NT2/D1 (cell line): ENCODE measurements at regions not wholly inside any gene's neighbourhood (a gene's known extent, or its start where the extent isn't known, plus 50 kb on each side); places are given as distances from the start of the nearest gene placed in this dataset.

Source experiments
- SUZ12 ChIP-seq: IDR thresholded peaks from 2 replicates; pipeline ENCODE4 v1.6.1; 2011; ENCODE audit not compliant: insufficient read length, insufficient read depth; ENCODE audit errors: extremely low read depth
- YY1 ChIP-seq: IDR thresholded peaks from 2 replicates; pipeline ENCODE4 v1.6.1; 2011; ENCODE audit not compliant: insufficient read length, insufficient read depth
- ZNF274 ChIP-seq: IDR thresholded peaks from 2 replicates; pipeline ENCODE4 v1.6.1; 2011; ENCODE audit warnings: mild to moderate bottlenecking, low read depth, low read length

DNA sequence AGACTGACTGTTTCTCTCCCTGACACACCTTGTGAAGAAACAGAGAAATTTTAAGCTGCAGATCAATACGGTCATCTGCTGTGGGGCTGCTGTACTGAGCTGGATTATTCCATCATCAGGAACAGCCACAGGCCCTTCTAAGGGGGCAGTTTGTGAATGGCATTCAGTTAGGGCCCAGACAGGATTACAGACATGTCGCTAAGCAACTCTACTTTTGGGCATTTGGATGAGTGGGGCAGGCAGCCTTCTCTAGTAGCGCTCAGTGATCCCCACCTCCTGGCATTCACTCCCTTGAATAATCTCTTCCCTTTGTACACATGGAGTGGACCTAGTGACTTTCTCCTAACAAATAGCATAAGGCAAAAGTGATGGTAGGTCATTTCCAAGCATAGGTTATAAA is 144.4 kb upstream of the RARB start:
- TF ChIP-seq SUZ12 (no peak), YY1 (no peak), ZNF274 (no peak)
